Neural progenitor cell (in vitro differentiated cells): ENCODE measurements at regions not wholly inside any gene's neighbourhood (a gene's known extent, or its start where the extent isn't known, plus 50 kb on each side); places are given as distances from the start of the nearest gene placed in this dataset.

Experiments used
- CTCF ChIP-seq: fragments of 200-600 bp; sonication (generic); IDR thresholded peaks from 2 replicates; pipeline ENCODE4 v1.5.1; 2017; ENCODE audit warnings: antibody characterized with exemption, mild to moderate bottlenecking
- EZH2 ChIP-seq: fragments of 200-600 bp; sonication (generic); IDR thresholded peaks from 2 replicates; pipeline ENCODE4 v1.6.1; 2017; ENCODE audit warnings: antibody characterized with exemption, mild to moderate bottlenecking, moderate library complexity

- TF ChIP-seq EZH2, result no peak
- no peak for TF ChIP-seq CTCF
Measured at GRCh38 chr9:129258124-129258822, 80.2 kb upstream of the IER5L start.
